ENCODE measurements at regions not wholly inside any gene's neighbourhood (a gene's known extent, or its start where the extent isn't known, plus 50 kb on each side); places are given as distances from the start of the nearest gene placed in this dataset.
A peak's percentile ranks its signal among the peaks of the same experiment; 100 is the strongest.

- no peak overlapping the region for H3K27ac ChIP-seq (ENCODE audit: low read depth, low read length)
- no peak overlapping the region for H3K9ac ChIP-seq (ENCODE audit: low read depth, low read length)
- H3K36me3 ChIP-seq (ENCODE audit: control insufficient read depth, insufficient read depth, low read length): no peaks in the 10 kb centered on the region
- no peak overlapping the region for H3K4me3 ChIP-seq (ENCODE audit: low read depth, low read length)
- H3K4me1 ChIP-seq (ENCODE audit: control insufficient read depth, insufficient read depth, low read length): no peaks in the 10 kb centered on the region
- no peaks in the 10 kb centered on the region for H3K27me3 ChIP-seq (ENCODE audit: control insufficient read depth, insufficient read depth, low read length)
- no peaks in the 10 kb centered on the region for H3K9me3 ChIP-seq (ENCODE audit: control insufficient read depth, insufficient read depth, low read length)
These were observed 215.4 kb upstream of the OSR1 start for GRCh38 chr2:19573784-19574183.

GRCh38 chr2:19571773-19572172, 213.3 kb upstream of the OSR1 start:
- H3K27ac ChIP-seq (ENCODE audit: low read depth, low read length): no peak overlapping the region
- no peaks in the 10 kb centered on the region for H3K36me3 ChIP-seq (ENCODE audit: control insufficient read depth, insufficient read depth, low read length)
- no peaks in the 10 kb centered on the region for H3K9me3 ChIP-seq (ENCODE audit: control insufficient read depth, insufficient read depth, low read length)
- no peaks in the 10 kb centered on the region for H3K27me3 ChIP-seq (ENCODE audit: control insufficient read depth, insufficient read depth, low read length)
- H3K9ac ChIP-seq (ENCODE audit: low read depth, low read length): no peak overlapping the region
- no peaks in the 10 kb centered on the region for H3K4me1 ChIP-seq (ENCODE audit: control insufficient read depth, insufficient read depth, low read length)
- no peak overlapping the region for H3K4me3 ChIP-seq (ENCODE audit: low read depth, low read length)

- Histone ChIP-seq H3K4me1 (ENCODE audit: control insufficient read depth, insufficient read depth, low read length) (no peaks in the 10 kb centered on the region), H3K4me3 (ENCODE audit: low read depth, low read length) (no peak overlapping the region), H3K36me3 (ENCODE audit: control insufficient read depth, insufficient read depth, low read length) (no peaks in the 10 kb centered on the region), H3K27me3 (ENCODE audit: control insufficient read depth, insufficient read depth, low read length) (no peaks in the 10 kb centered on the region), H3K9me3 (ENCODE audit: control insufficient read depth, insufficient read depth, low read length) (no peaks in the 10 kb centered on the region), H3K27ac (ENCODE audit: low read depth, low read length) (peak overlapping the region; percentile 2), H3K9ac (ENCODE audit: low read depth, low read length) (no peak overlapping the region)
These were observed 210.9 kb upstream of the OSR1 start for GRCh38 chr2:19569300-19569791.

GRCh38 chr2:19568809-19569208, 210.4 kb upstream of the OSR1 start:
- Histone ChIP-seq H3K36me3 (ENCODE audit: control insufficient read depth, insufficient read depth, low read length) (no peaks in the 10 kb centered on the region), H3K9ac (ENCODE audit: low read depth, low read length) (no peak overlapping the region), H3K4me3 (ENCODE audit: low read depth, low read length) (no peak overlapping the region), H3K27me3 (ENCODE audit: control insufficient read depth, insufficient read depth, low read length) (no peaks in the 10 kb centered on the region), H3K27ac (ENCODE audit: low read depth, low read length) (no peak overlapping the region), H3K4me1 (ENCODE audit: control insufficient read depth, insufficient read depth, low read length) (no peaks in the 10 kb centered on the region), H3K9me3 (ENCODE audit: control insufficient read depth, insufficient read depth, low read length) (no peaks in the 10 kb centered on the region)

GRCh38 chr2:19560785-19561184, 202.4 kb upstream of the OSR1 start:
- no peak overlapping the region for H3K4me3 ChIP-seq (ENCODE audit: low read depth, low read length)
- no peaks in the 10 kb centered on the region for H3K27me3 ChIP-seq (ENCODE audit: control insufficient read depth, insufficient read depth, low read length)
- H3K4me1 ChIP-seq (ENCODE audit: control insufficient read depth, insufficient read depth, low read length): no peaks in the 10 kb centered on the region
- no peak overlapping the region for H3K9ac ChIP-seq (ENCODE audit: low read depth, low read length)
- no peaks in the 10 kb centered on the region for H3K36me3 ChIP-seq (ENCODE audit: control insufficient read depth, insufficient read depth, low read length)
- H3K9me3 ChIP-seq (ENCODE audit: control insufficient read depth, insufficient read depth, low read length): no peaks in the 10 kb centered on the region
- no peak overlapping the region for H3K27ac ChIP-seq (ENCODE audit: low read depth, low read length)

GRCh38 chr2:19559596-19560240, 201.3 kb upstream of the OSR1 start:
- Histone ChIP-seq H3K36me3 (ENCODE audit: control insufficient read depth, insufficient read depth, low read length) (no peaks in the 10 kb centered on the region), H3K4me3 (ENCODE audit: low read depth, low read length) (no peak overlapping the region), H3K4me1 (ENCODE audit: control insufficient read depth, insufficient read depth, low read length) (no peaks in the 10 kb centered on the region), H3K27ac (ENCODE audit: low read depth, low read length) (no peak overlapping the region), H3K9me3 (ENCODE audit: control insufficient read depth, insufficient read depth, low read length) (no peaks in the 10 kb centered on the region), H3K27me3 (ENCODE audit: control insufficient read depth, insufficient read depth, low read length) (no peaks in the 10 kb centered on the region), H3K9ac (ENCODE audit: low read depth, low read length) (no peak overlapping the region)

GRCh38 chr2:19556648-19557047, 198.2 kb upstream of the OSR1 start:
- H3K36me3 ChIP-seq (ENCODE audit: control insufficient read depth, insufficient read depth, low read length): no peaks in the 10 kb centered on the region
- H3K9ac ChIP-seq (ENCODE audit: low read depth, low read length): no peak overlapping the region
- H3K4me1 ChIP-seq (ENCODE audit: control insufficient read depth, insufficient read depth, low read length): no peaks in the 10 kb centered on the region
- H3K27me3 ChIP-seq (ENCODE audit: control insufficient read depth, insufficient read depth, low read length): no peaks in the 10 kb centered on the region
- no peaks in the 10 kb centered on the region for H3K9me3 ChIP-seq (ENCODE audit: control insufficient read depth, insufficient read depth, low read length)
- H3K27ac ChIP-seq (ENCODE audit: low read depth, low read length): no peak overlapping the region
- H3K4me3 ChIP-seq (ENCODE audit: low read depth, low read length): no peak overlapping the region

- H3K27me3 ChIP-seq (ENCODE audit: control insufficient read depth, insufficient read depth, low read length): no peaks in the 10 kb centered on the region
- H3K4me3 ChIP-seq (ENCODE audit: low read depth, low read length): no peak overlapping the region
- no peaks in the 10 kb centered on the region for H3K36me3 ChIP-seq (ENCODE audit: control insufficient read depth, insufficient read depth, low read length)
- H3K4me1 ChIP-seq (ENCODE audit: control insufficient read depth, insufficient read depth, low read length): no peaks in the 10 kb centered on the region
- no peak overlapping the region for H3K27ac ChIP-seq (ENCODE audit: low read depth, low read length)
- H3K9me3 ChIP-seq (ENCODE audit: control insufficient read depth, insufficient read depth, low read length): no peaks in the 10 kb centered on the region
- H3K9ac ChIP-seq (ENCODE audit: low read depth, low read length): no peak overlapping the region
These were observed 196.1 kb upstream of the OSR1 start for GRCh38 chr2:19554520-19554919.

GRCh38 chr2:19552270-19552669, 193.8 kb upstream of the OSR1 start:
- Histone ChIP-seq H3K27me3 (ENCODE audit: control insufficient read depth, insufficient read depth, low read length) (no peaks in the 10 kb centered on the region), H3K27ac (ENCODE audit: low read depth, low read length) (no peak overlapping the region), H3K9me3 (ENCODE audit: control insufficient read depth, insufficient read depth, low read length) (no peaks in the 10 kb centered on the region), H3K4me1 (ENCODE audit: control insufficient read depth, insufficient read depth, low read length) (no peaks in the 10 kb centered on the region), H3K36me3 (ENCODE audit: control insufficient read depth, insufficient read depth, low read length) (no peaks in the 10 kb centered on the region), H3K9ac (ENCODE audit: low read depth, low read length) (no peak overlapping the region), H3K4me3 (ENCODE audit: low read depth, low read length) (no peak overlapping the region)

GRCh38 chr2:19550750-19551149, 192.3 kb upstream of the OSR1 start:
- no peak overlapping the region for H3K4me3 ChIP-seq (ENCODE audit: low read depth, low read length)
- no peaks in the 10 kb centered on the region for H3K9me3 ChIP-seq (ENCODE audit: control insufficient read depth, insufficient read depth, low read length)
- no peaks in the 10 kb centered on the region for H3K27me3 ChIP-seq (ENCODE audit: control insufficient read depth, insufficient read depth, low read length)
- H3K4me1 ChIP-seq (ENCODE audit: control insufficient read depth, insufficient read depth, low read length): no peaks in the 10 kb centered on the region
- no peak overlapping the region for H3K9ac ChIP-seq (ENCODE audit: low read depth, low read length)
- H3K27ac ChIP-seq (ENCODE audit: low read depth, low read length): no peak overlapping the region
- H3K36me3 ChIP-seq (ENCODE audit: control insufficient read depth, insufficient read depth, low read length): no peaks in the 10 kb centered on the region

- no peaks in the 10 kb centered on the region for H3K27me3 ChIP-seq (ENCODE audit: control insufficient read depth, insufficient read depth, low read length)
- no peaks in the 10 kb centered on the region for H3K36me3 ChIP-seq (ENCODE audit: control insufficient read depth, insufficient read depth, low read length)
- no peaks in the 10 kb centered on the region for H3K9me3 ChIP-seq (ENCODE audit: control insufficient read depth, insufficient read depth, low read length)
- H3K4me3 ChIP-seq (ENCODE audit: low read depth, low read length): no peak overlapping the region
- H3K27ac ChIP-seq (ENCODE audit: low read depth, low read length): no peak overlapping the region
- no peaks in the 10 kb centered on the region for H3K4me1 ChIP-seq (ENCODE audit: control insufficient read depth, insufficient read depth, low read length)
- H3K9ac ChIP-seq (ENCODE audit: low read depth, low read length): no peak overlapping the region
These were observed 191.4 kb upstream of the OSR1 start for GRCh38 chr2:19549821-19550220.

Measured in HUES48 (cell line).